K562 (cell line): ENCODE measurements at regions not wholly inside any gene's neighbourhood (a gene's known extent, or its start where the extent isn't known, plus 50 kb on each side); places are given as distances from the start of the nearest gene placed in this dataset.

Experiments used
- ATAC-seq: fragments of 200-7000 bp; cut with Tn5 transposase; 3 replicates; pipeline ENCODE4 v1.9.1; 2020; ENCODE audit warnings: moderate library complexity
- BruUV-seq: library from RNA; stranded (reverse); fragments of 400-500 nt; replicated peaks from 2 replicates; lab custom pipeline; 2021; lab: Mats Ljungman, UMichigan
- CTCF ChIA-PET: fragments of 300-600 bp; formaldehyde crosslinking; extraction: SDS; loops from one replicate; lab custom pipeline; 2021; ENCODE audit warnings: low intra/inter-chr PET ratio; lab: Yijun Ruan, JAX
- POLR2A ChIA-PET: fragments of 300-600, 350-650 bp; sonication (Branson Sonifier 250); formaldehyde crosslinking; extraction: SDS; loops from one replicate; lab custom pipeline; 2021; ENCODE audit warnings: antibody characterized with exemption, inconsistent platforms; lab: Yijun Ruan, JAX
- DNase-seq, 4 experiments: peaks; one replicate each; pipeline versions ENCODE4 v3.0.0 to v3.0.0-alpha.2; 2011 to 2018; ENCODE audit warnings: low spot score in 3 of 4, mixed read lengths in 3 of 4; ENCODE audit errors: extremely low read depth in 1 of 4
- FAIRE-seq: peaks from 2 replicates; lab custom pipeline; 2011; peaks lifted over from hg19 to GRCh38; lab: Jason Lieb, UNC
- H2AFZ ChIP-seq: 2 replicates; pipeline ENCODE4 v1.6.0; 2011; ENCODE audit warnings: low read depth, low read length, control low read depth, inconsistent platforms
- H3K27ac ChIP-seq: fragments of 200-600 bp; 3 replicates; pipeline ENCODE4 v1.8.0; 2011; ENCODE audit warnings: low read depth, mild to moderate bottlenecking, control low read depth, inconsistent platforms, low read length, moderate library complexity, mixed read lengths; ENCODE audit errors: extremely low read depth
- H3K27me3 ChIP-seq, 2 experiments: fragments of 300-600 bp in 1 of 2; 2 replicates in 1 of 2; 3 replicates in 1 of 2; pipeline versions ENCODE4 v1.6.0 to v1.8.0; 2011; ENCODE audit warnings: inconsistent platforms in 2 of 2, low read length in 2 of 2, mild to moderate bottlenecking in 1 of 2, mixed read lengths in 1 of 2, moderate library complexity in 1 of 2; ENCODE audit not compliant: control insufficient read depth in 2 of 2, insufficient read depth in 2 of 2
- H3K36me3 ChIP-seq: fragments of 300-600 bp; 3 replicates; pipeline ENCODE4 v1.8.0; 2011; ENCODE audit warnings: mild to moderate bottlenecking, low read length, inconsistent platforms; ENCODE audit not compliant: control insufficient read depth, insufficient read depth
- H3K4me1 ChIP-seq, 2 experiments: fragments of 200-600 bp in 1 of 2; replicated peaks in 1 of 2; 2 replicates in 1 of 2; 3 replicates in 1 of 2; pipeline versions ENCODE4 v1.5.1 to v1.8.0; 2011; ENCODE audit warnings: inconsistent platforms in 2 of 2, low read length in 2 of 2, mild to moderate bottlenecking in 1 of 2, mixed read lengths in 1 of 2, moderate library complexity in 1 of 2; ENCODE audit not compliant: control insufficient read depth in 2 of 2, insufficient read depth in 2 of 2
- H3K4me2 ChIP-seq: 2 replicates; pipeline ENCODE4 v1.6.1; 2011; ENCODE audit warnings: low read length, control low read depth, inconsistent platforms, mixed read lengths; ENCODE audit not compliant: insufficient read depth
- H3K4me3 ChIP-seq: fragments of 200-600 bp; sonication (generic), shearing (Covaris generic); 2 replicates; pipeline ENCODE4 v1.5.1; 2016; ENCODE audit warnings: control low read depth, inconsistent platforms
- H3K79me2 ChIP-seq: fragments of 200-600 bp; 3 replicates; pipeline ENCODE4 v1.8.0; 2011; ENCODE audit warnings: low read length, inconsistent platforms; ENCODE audit not compliant: control insufficient read depth, insufficient read depth
- H3K9ac ChIP-seq, 2 experiments: 2 replicates each; pipeline versions ENCODE4 v1.6.0 to v1.6.1; 2011; ENCODE audit warnings: low read depth in 2 of 2, low read length in 2 of 2, control low read depth in 1 of 2, inconsistent platforms in 1 of 2, mild to moderate bottlenecking in 1 of 2, mixed read lengths in 1 of 2; ENCODE audit not compliant: insufficient read depth in 1 of 2
- H3K9me1 ChIP-seq: one replicate; pipeline ENCODE4 v1.6.0; 2011; ENCODE audit warnings: inconsistent platforms, mild to moderate bottlenecking, low read length, moderate library complexity; ENCODE audit not compliant: control insufficient read depth, insufficient read depth
- H3K9me3 ChIP-seq: replicated peaks from 2 replicates; pipeline ENCODE4 v1.5.1; 2011; ENCODE audit warnings: low read depth, low read length, inconsistent platforms; ENCODE audit not compliant: control insufficient read depth, insufficient read depth
- H4K20me1 ChIP-seq: replicated peaks from 2 replicates; pipeline ENCODE4 v1.6.1; 2011; ENCODE audit warnings: low read length, inconsistent platforms, mixed read lengths; ENCODE audit not compliant: control insufficient read depth, insufficient read depth
- ADNP ChIP-seq: fragments of 200-800 bp; sonication (Bioruptor generic); IDR thresholded peaks from 2 replicates; pipeline ENCODE4 v1.6.1; 2016; ENCODE audit warnings: missing genetic modification characterization, missing compliant biosample characterization
- BACH1 ChIP-seq: fragments of 200-800 bp; sonication (Bioruptor generic); IDR thresholded peaks from 2 replicates; pipeline ENCODE4 v1.6.1; 2016; ENCODE audit warnings: missing genetic modification characterization, missing compliant biosample characterization
- GTF2E2 ChIP-seq: fragments of 200-800 bp; sonication (Bioruptor generic); IDR thresholded peaks from 2 replicates; pipeline ENCODE4 v1.6.1; 2016; ENCODE audit warnings: missing genetic modification characterization, missing compliant biosample characterization
- HDGF ChIP-seq: fragments of 450-650 bp; IDR thresholded peaks from 2 replicates; pipeline ENCODE4 v1.6.1; 2016
- JUND ChIP-seq, 2 experiments: IDR thresholded peaks; 2 replicates in 1 of 2; 3 replicates in 1 of 2; pipeline ENCODE4 v1.6.1; 2011; ENCODE audit warnings: borderline replicate concordance in 2 of 2, low read depth in 2 of 2, low read length in 2 of 2, improper control_type of control experiment in 1 of 2, missing biosample characterization in 1 of 2, missing genetic modification characterization in 1 of 2, missing genetic modification reagents in 1 of 2
- MAFG ChIP-seq: fragments of 450-650 bp; conservative IDR thresholded peaks from 2 replicates; pipeline ENCODE4 v1.6.1; 2016; ENCODE audit warnings: missing genetic modification characterization, missing compliant biosample characterization
- POLR2AphosphoS2 ChIP-seq: IDR thresholded peaks from 2 replicates; pipeline ENCODE4 v1.6.1; 2012; ENCODE audit warnings: low read length, improper control_type of control experiment
- SMAD1 ChIP-seq: fragments of 150-350 bp; IDR thresholded peaks from 2 replicates; pipeline ENCODE4 v1.6.1; 2014; ENCODE audit warnings: low read length, low read depth; ENCODE audit not compliant: partially characterized antibody
- SRF ChIP-seq, 2 experiments: fragments of 250-450, 450-650 bp in 1 of 2; sonication (Bioruptor Pico) in 1 of 2; sonication (generic) in 1 of 2; formaldehyde crosslinking; IDR thresholded peaks; 2 replicates each; pipeline versions ENCODE4 v1.5.0 to v1.5.1; 2020 to 2022; ENCODE audit warnings: mild to moderate bottlenecking in 1 of 2, missing genetic modification reagents in 1 of 2
- TCF3 ChIP-seq: sonication (generic); formaldehyde crosslinking; IDR thresholded peaks from 2 replicates; pipeline ENCODE4 v1.4.0; 2020; ENCODE audit warnings: mild to moderate bottlenecking, missing genetic modification reagents
- WGBS: fragments of 100-300 bp; shearing (Covaris generic); methylation state at CpG from one replicate; pipeline ENCODE4 v1.1.6; 2016; ENCODE audit warnings: low coverage, mixed read lengths; ENCODE audit not compliant: insufficient coverage; ENCODE audit errors: missing lambda C conversion rate; 5-methylcytosine and 5-hydroxymethylcytosine counted together
- in situ Hi-C: fragments of 300-500 bp; cut with MboI; formaldehyde crosslinking; loops from 4 replicates; pipeline ENCODE4 v1.15.0; 2018; ENCODE audit warnings: inconsistent platforms, mixed read lengths
- intact Hi-C: fragments of 100-400 bp; cut with micrococcal nuclease; formaldehyde crosslinking; loops from 2 replicates; pipeline ENCODE4 v1.14.2; 2022
- TF ChIP-seq, protein P1 (sequence below): fragments of 200-800 bp; sonication (Bioruptor generic); IDR thresholded peaks from 2 replicates; pipeline ENCODE4 v1.6.1; 2016; ENCODE audit warnings: missing genetic modification characterization, missing compliant biosample characterization
- TF ChIP-seq, protein P2 (sequence below): sonication (generic); formaldehyde crosslinking; IDR thresholded peaks from 2 replicates; pipeline ENCODE4 v1.8.1; 2023; ENCODE audit warnings: mild to moderate bottlenecking, missing genetic modification reagents
- TF ChIP-seq, protein P3 (sequence below): fragments of 450-650 bp; IDR thresholded peaks from 2 replicates; pipeline ENCODE4 v1.7.1; 2018; ENCODE audit warnings: mild to moderate bottlenecking, low read depth; ENCODE audit not compliant: partially characterized antibody

DNA sequence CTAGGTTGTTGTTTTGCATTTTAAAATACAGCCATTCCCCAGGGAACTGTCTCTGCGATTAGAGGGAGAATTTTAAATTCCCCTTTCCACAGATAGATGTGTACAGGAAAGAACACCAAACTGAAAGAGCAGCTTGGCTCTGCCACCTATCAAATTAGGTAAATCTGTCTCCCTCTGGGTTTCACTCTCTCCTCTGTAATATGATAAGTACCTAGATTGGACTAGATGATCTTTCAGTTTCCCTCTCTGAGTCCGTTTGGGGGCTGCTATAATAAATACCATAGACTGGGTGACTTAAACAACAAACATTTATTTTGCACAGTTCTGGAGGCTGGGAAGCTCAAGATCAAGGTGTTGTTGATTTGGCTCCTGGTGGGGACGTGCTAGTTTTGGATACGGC is 186.0 kb downstream of the KIF20B start:
- Histone ChIP-seq H4K20me1 (no peaks in the 10 kb centered on the region), H3K36me3 (no peaks in the 10 kb centered on the region), H3K4me2 (no peak overlapping the region), H3K27me3 (no peaks in the 10 kb centered on the region), H3K9me1 (no peaks in the 10 kb centered on the region), H3K4me1 (no peaks in the 10 kb centered on the region), H3K4me3 (no peak overlapping the region), H3K27ac (no peak overlapping the region), H3K9me3 (no peaks in the 10 kb centered on the region), H3K79me2 (no peaks in the 10 kb centered on the region), H3K9ac (no peak overlapping the region), H2AFZ (no peak overlapping the region)
- in situ Hi-C loops (no loop called here), intact Hi-C loops (no loop called here)
- DNase-seq (no peak), FAIRE-seq (no peak), ATAC-seq (no peak)
- WGBS = 0% methylated on average over 3 of the region's 4 CpGs
- CTCF ChIA-PET = no interaction called here
- BruUV-seq = no TSS peak
- POLR2A ChIA-PET = no interaction called here
- no peak for TF ChIP-seq HDGF
- TF ChIP-seq SMAD1 = no peak
- no peak for TF ChIP-seq MAFG
- TF ChIP-seq, protein P1, sequence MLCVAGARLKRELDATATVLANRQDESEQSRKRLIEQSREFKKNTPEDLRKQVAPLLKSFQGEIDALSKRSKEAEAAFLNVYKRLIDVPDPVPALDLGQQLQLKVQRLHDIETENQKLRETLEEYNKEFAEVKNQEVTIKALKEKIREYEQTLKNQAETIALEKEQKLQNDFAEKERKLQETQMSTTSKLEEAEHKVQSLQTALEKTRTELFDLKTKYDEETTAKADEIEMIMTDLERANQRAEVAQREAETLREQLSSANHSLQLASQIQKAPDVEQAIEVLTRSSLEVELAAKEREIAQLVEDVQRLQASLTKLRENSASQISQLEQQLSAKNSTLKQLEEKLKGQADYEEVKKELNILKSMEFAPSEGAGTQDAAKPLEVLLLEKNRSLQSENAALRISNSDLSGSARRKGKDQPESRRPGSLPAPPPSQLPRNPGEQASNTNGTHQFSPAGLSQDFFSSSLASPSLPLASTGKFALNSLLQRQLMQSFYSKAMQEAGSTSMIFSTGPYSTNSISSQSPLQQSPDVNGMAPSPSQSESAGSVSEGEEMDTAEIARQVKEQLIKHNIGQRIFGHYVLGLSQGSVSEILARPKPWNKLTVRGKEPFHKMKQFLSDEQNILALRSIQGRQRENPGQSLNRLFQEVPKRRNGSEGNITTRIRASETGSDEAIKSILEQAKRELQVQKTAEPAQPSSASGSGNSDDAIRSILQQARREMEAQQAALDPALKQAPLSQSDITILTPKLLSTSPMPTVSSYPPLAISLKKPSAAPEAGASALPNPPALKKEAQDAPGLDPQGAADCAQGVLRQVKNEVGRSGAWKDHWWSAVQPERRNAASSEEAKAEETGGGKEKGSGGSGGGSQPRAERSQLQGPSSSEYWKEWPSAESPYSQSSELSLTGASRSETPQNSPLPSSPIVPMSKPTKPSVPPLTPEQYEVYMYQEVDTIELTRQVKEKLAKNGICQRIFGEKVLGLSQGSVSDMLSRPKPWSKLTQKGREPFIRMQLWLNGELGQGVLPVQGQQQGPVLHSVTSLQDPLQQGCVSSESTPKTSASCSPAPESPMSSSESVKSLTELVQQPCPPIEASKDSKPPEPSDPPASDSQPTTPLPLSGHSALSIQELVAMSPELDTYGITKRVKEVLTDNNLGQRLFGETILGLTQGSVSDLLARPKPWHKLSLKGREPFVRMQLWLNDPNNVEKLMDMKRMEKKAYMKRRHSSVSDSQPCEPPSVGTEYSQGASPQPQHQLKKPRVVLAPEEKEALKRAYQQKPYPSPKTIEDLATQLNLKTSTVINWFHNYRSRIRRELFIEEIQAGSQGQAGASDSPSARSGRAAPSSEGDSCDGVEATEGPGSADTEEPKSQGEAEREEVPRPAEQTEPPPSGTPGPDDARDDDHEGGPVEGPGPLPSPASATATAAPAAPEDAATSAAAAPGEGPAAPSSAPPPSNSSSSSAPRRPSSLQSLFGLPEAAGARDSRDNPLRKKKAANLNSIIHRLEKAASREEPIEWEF (CRISPR knock-in tag) = no peak
- TF ChIP-seq, protein P2, sequence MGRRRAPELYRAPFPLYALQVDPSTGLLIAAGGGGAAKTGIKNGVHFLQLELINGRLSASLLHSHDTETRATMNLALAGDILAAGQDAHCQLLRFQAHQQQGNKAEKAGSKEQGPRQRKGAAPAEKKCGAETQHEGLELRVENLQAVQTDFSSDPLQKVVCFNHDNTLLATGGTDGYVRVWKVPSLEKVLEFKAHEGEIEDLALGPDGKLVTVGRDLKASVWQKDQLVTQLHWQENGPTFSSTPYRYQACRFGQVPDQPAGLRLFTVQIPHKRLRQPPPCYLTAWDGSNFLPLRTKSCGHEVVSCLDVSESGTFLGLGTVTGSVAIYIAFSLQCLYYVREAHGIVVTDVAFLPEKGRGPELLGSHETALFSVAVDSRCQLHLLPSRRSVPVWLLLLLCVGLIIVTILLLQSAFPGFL (CRISPR knock-in tag) = no peak
- no peak for TF ChIP-seq POLR2AphosphoS2
- no peak for TF ChIP-seq JUND (IDR thresholded peaks at IDR 0.05; ENCODE audit: borderline replicate concordance, low read depth, low read length)
- TF ChIP-seq JUND (tag; IDR thresholded peaks at IDR 0.05; ENCODE audit: borderline replicate concordance, low read depth, low read length) = no peak
- TF ChIP-seq BACH1 (tag) = no peak
- TF ChIP-seq TCF3 (CRISPR knock-in tag) = no peak
- TF ChIP-seq SRF (CRISPR knock-in tag; IDR thresholded peaks at IDR 0.05) = no peak
- no peak for TF ChIP-seq GTF2E2 (tag)
- TF ChIP-seq, protein P3, sequence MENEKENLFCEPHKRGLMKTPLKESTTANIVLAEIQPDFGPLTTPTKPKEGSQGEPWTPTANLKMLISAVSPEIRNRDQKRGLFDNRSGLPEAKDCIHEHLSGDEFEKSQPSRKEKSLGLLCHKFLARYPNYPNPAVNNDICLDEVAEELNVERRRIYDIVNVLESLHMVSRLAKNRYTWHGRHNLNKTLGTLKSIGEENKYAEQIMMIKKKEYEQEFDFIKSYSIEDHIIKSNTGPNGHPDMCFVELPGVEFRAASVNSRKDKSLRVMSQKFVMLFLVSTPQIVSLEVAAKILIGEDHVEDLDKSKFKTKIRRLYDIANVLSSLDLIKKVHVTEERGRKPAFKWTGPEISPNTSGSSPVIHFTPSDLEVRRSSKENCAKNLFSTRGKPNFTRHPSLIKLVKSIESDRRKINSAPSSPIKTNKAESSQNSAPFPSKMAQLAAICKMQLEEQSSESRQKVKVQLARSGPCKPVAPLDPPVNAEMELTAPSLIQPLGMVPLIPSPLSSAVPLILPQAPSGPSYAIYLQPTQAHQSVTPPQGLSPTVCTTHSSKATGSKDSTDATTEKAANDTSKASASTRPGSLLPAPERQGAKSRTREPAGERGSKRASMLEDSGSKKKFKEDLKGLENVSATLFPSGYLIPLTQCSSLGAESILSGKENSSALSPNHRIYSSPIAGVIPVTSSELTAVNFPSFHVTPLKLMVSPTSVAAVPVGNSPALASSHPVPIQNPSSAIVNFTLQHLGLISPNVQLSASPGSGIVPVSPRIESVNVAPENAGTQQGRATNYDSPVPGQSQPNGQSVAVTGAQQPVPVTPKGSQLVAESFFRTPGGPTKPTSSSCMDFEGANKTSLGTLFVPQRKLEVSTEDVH = no peak
- TF ChIP-seq ADNP (tag) = no peak
